ENCODE measurements at regions not wholly inside any gene's neighbourhood (a gene's known extent, or its start where the extent isn't known, plus 50 kb on each side); places are given as distances from the start of the nearest gene placed in this dataset.

DNA sequence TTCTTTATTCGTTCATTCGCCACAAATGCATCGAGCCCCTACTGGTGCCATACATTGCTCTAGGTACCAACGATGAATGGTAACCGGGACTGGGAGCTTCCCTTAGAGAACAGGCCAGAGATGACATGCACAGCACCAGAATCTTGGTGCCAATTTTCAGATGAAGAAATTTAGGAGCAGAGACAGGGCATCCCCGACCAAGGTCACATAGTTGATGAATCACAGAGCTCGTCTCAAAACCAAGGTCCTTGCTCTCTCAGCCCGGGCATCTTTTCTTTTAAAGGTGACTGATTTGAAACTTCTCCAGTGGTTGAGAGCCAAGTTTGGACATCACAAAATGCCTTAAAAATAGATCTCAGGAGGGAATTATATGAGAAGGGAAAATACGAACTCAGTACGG lies 73.2 kb upstream of the C16orf82 start:
- DNase-seq = no peak

DNA sequence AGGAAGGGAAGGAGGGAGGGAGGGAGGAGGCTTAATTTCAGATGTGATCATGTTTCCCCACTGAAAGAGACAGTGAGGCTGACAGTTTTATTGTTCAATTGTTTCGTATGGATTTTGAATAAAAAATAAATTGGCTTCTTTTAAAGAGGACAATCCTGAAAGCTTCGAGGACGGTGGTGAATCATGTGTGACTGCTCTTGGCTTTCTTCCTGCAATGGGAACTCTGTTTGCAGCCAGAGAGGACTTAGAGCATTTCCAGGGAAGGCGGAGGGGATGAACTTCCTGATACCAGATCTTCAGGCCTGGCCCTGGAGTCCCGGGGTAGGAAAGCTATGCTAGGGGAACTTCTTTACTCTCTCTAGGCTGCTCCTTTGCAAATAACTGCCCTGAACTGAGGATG lies 72.8 kb upstream of the C16orf82 start:
- DNase-seq = no peak

DNA sequence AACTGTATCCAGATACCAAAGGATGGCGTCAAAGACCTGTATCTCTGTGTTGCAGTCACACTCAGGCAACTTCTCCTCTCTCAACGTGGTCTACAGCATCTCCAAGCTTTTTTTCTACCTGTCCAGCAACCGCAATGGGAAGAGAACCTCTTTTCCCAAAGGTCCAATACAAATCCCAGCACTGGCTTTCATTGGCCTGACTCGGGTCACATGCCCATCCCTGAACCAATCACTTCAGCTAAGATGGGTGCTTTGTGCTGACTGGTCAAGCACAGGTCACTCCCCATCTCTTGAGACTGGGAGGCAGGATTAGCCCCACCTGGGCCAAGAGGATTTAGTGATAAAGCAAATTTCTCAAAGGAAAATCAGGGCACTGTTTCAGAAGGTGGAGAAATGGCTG lies 71.2 kb upstream of the C16orf82 start:
- no peak for DNase-seq

DNA sequence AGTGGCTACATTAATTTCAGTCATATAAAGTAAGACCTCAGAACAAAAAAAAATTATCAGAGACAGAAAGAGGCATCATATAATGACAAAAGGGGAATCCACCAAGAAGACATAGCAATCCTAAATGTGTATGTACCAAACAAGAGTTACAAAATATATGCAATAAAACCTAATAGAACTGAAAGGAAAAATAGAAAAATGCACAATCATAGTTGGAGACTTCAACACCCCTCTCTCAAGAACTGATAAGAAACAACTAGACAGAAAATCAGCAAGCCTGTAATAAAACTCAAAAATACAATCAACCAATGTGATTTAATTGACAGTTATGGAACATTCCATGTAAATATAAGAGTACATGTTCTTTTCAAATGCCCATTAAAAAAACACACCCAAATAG lies 61.3 kb upstream of the C16orf82 start:
- DNase-seq = no peak
